A549 (cell line): ENCODE measurements at regions not wholly inside any gene's neighbourhood (a gene's known extent, or its start where the extent isn't known, plus 50 kb on each side); places are given as distances from the start of the nearest gene placed in this dataset.

Experiments used
- ATAC-seq, 2 experiments: fragments of 200-7000 bp in 1 of 2; fragments of >200 bp in 1 of 2; cut with Nextera tagmentation in 1 of 2; cut with Tn5 transposase in 1 of 2; 3 replicates each; pipeline versions ENCODE4 v1.8.0 to v1.9.1; 2018 to 2020; ENCODE audit warnings: mild to moderate bottlenecking in 1 of 2, moderate library complexity in 1 of 2
- CTCF ChIA-PET: fragments of 300-600 bp; sonication (Branson Sonifier 250); formaldehyde crosslinking; extraction: SDS; loops from one replicate; lab custom pipeline; 2021; ENCODE audit warnings: antibody characterized with exemption, inconsistent platforms; lab: Yijun Ruan, JAX
- POLR2A ChIA-PET: fragments of 350-600 bp; formaldehyde crosslinking; extraction: SDS; loops from one replicate; lab custom pipeline; 2021; ENCODE audit warnings: antibody characterized with exemption, inconsistent platforms; lab: Yijun Ruan, JAX
- DNase-seq, 2 experiments: peaks; one replicate each; pipeline versions ENCODE4 v3.0.0 to v3.0.0-alpha.2; 2011 to 2016; ENCODE audit warnings: low read depth in 1 of 2, low spot score in 1 of 2
- FAIRE-seq: peaks from 2 replicates; lab custom pipeline; 2011; peaks lifted over from hg19 to GRCh38; lab: Jason Lieb, UNC
- H3K27ac ChIP-seq, 2 experiments: fragments of >200 bp; sonication (Bioruptor Twin); formaldehyde crosslinking; 3 replicates each; pipeline ENCODE4 v1.5.1; 2016 to 2017
- H3K4me1 ChIP-seq: fragments of >200 bp; sonication (Bioruptor Twin); formaldehyde crosslinking; 3 replicates; pipeline ENCODE4 v1.6.1; 2016
- H3K4me2 ChIP-seq: fragments of >200 bp; sonication (Bioruptor Twin); formaldehyde crosslinking; 3 replicates; pipeline ENCODE4 v1.6.1; 2016
- H3K4me3 ChIP-seq: fragments of >200 bp; sonication (Bioruptor Twin); formaldehyde crosslinking; 3 replicates; pipeline ENCODE4 v1.5.1; 2016
- H3K9me3 ChIP-seq: fragments of >200 bp; sonication (Bioruptor Twin); formaldehyde crosslinking; 3 replicates; pipeline ENCODE4 v1.6.1; 2016
- BHLHE40 ChIP-seq: IDR thresholded peaks from 2 replicates; pipeline ENCODE4 v1.6.1; 2012; ENCODE audit warnings: low read depth, low read length, inconsistent platforms
- CBX2 ChIP-seq: fragments of 200-600 bp; sonication (generic); IDR thresholded peaks from 2 replicates; pipeline ENCODE4 v1.6.1; 2016; ENCODE audit warnings: low read depth, mild to moderate bottlenecking, borderline replicate concordance
- CBX8 ChIP-seq: fragments of 200-600 bp; sonication (generic); IDR thresholded peaks from 2 replicates; pipeline ENCODE4 v1.6.1; 2016
- CEBPB ChIP-seq, 2 experiments: fragments of >200 bp in 1 of 2; sonication (Bioruptor Twin) in 1 of 2; formaldehyde crosslinking in 1 of 2; IDR thresholded peaks; 2 replicates each; pipeline ENCODE4 v1.6.1; 2012 to 2016
- CHD4 ChIP-seq: fragments of 200-600 bp; sonication (generic); IDR thresholded peaks from 2 replicates; pipeline ENCODE4 v1.6.1; 2016; ENCODE audit warnings: antibody characterized with exemption, mild to moderate bottlenecking, borderline replicate concordance
- EP300 ChIP-seq, 2 experiments: fragments of >200 bp; sonication (Bioruptor Twin); formaldehyde crosslinking; IDR thresholded peaks; 2 replicates in 1 of 2; 3 replicates in 1 of 2; pipeline ENCODE4 v1.6.1; 2016 to 2017
- FOSB ChIP-seq: fragments of 250-450 bp; sonication (Bioruptor Pico); IDR thresholded peaks from 2 replicates; pipeline ENCODE4 v1.5.0; 2020; ENCODE audit warnings: mild to moderate bottlenecking, moderate library complexity
- FOXS1 ChIP-seq: fragments of 250-450 bp; sonication (Bioruptor Pico); IDR thresholded peaks from 2 replicates; pipeline ENCODE4 v1.5.0; 2020; ENCODE audit warnings: mild to moderate bottlenecking, moderate library complexity
- JUN ChIP-seq, 2 experiments: fragments of >200 bp; sonication (Bioruptor Twin); formaldehyde crosslinking; IDR thresholded peaks; 2 replicates in 1 of 2; 3 replicates in 1 of 2; pipeline ENCODE4 v1.6.1; 2016 to 2017
- KDM1A ChIP-seq: fragments of 200-600 bp; sonication (generic); IDR thresholded peaks from 2 replicates; pipeline ENCODE4 v1.6.1; 2016; ENCODE audit warnings: low read depth, mild to moderate bottlenecking
- MAFK ChIP-seq: fragments of 450-650 bp; IDR thresholded peaks from 2 replicates; pipeline ENCODE4 v1.6.1; 2014; ENCODE audit not compliant: partially characterized antibody
- MAZ ChIP-seq: fragments of 150-350 bp; IDR thresholded peaks from 2 replicates; pipeline ENCODE4 v1.6.1; 2014; ENCODE audit warnings: antibody characterized with exemption, low read depth, low read length, borderline replicate concordance
- PHF8 ChIP-seq: fragments of 200-600 bp; sonication (generic); IDR thresholded peaks from 2 replicates; pipeline ENCODE4 v1.6.1; 2016; ENCODE audit warnings: low read depth, mild to moderate bottlenecking, antibody characterized with exemption, moderate library complexity, borderline replicate concordance
- POLR2A ChIP-seq: IDR thresholded peaks from 2 replicates; pipeline ENCODE4 v1.6.1; 2012; ENCODE audit warnings: mild to moderate bottlenecking, low read length
- RARB ChIP-seq: fragments of 250-450 bp; sonication (Bioruptor Pico); IDR thresholded peaks from 2 replicates; pipeline ENCODE4 v1.8.0; 2021; ENCODE audit warnings: mild to moderate bottlenecking, moderate library complexity
- SREBF2 ChIP-seq: fragments of 450-650 bp; IDR thresholded peaks from 2 replicates; pipeline ENCODE4 v1.6.1; 2014; ENCODE audit warnings: mild to moderate bottlenecking, moderate library complexity
- TP53 ChIP-seq: fragments of 250-450 bp; sonication (Bioruptor Pico); IDR thresholded peaks from 2 replicates; pipeline ENCODE4 v1.5.0; 2021; ENCODE audit warnings: mild to moderate bottlenecking, moderate library complexity
- ZC3H11A ChIP-seq: fragments of 450-650 bp; IDR thresholded peaks from 2 replicates; pipeline ENCODE4 v1.6.1; 2014; ENCODE audit warnings: antibody characterized with exemption, mild to moderate bottlenecking
- WGBS: methylation state at CpG from one replicate; pipeline ENCODE4 v1.1.6; 2017; ENCODE audit errors: missing lambda C conversion rate; 5-methylcytosine and 5-hydroxymethylcytosine counted together
- TF ChIP-seq, protein P1 (sequence below): fragments of 200-600 bp; sonication (generic); IDR thresholded peaks from 2 replicates; pipeline ENCODE4 v1.6.1; 2016; ENCODE audit warnings: antibody characterized with exemption, mild to moderate bottlenecking, moderate library complexity
- TF ChIP-seq, protein P2 (sequence below): fragments of >200 bp; sonication (Bioruptor Twin); formaldehyde crosslinking; IDR thresholded peaks from 2 replicates; pipeline ENCODE4 v1.6.1; 2016
- TF ChIP-seq, protein P3 (sequence below): IDR thresholded peaks from 2 replicates; pipeline ENCODE4 v1.6.1; 2012
- TF ChIP-seq, protein P4 (sequence below): fragments of 250-450 bp; sonication (Bioruptor Pico); IDR thresholded peaks from 2 replicates; pipeline ENCODE4 v1.5.0; 2020; ENCODE audit warnings: low read depth, mild to moderate bottlenecking, moderate library complexity
- TF ChIP-seq, protein P5 (sequence below): fragments of 150-350 bp; IDR thresholded peaks from 2 replicates; pipeline ENCODE4 v1.6.1; 2014; ENCODE audit warnings: low read depth, mild to moderate bottlenecking, low read length
- TF ChIP-seq, protein P6 (sequence below): IDR thresholded peaks from 2 replicates; pipeline ENCODE4 v1.6.1; 2012

DNA sequence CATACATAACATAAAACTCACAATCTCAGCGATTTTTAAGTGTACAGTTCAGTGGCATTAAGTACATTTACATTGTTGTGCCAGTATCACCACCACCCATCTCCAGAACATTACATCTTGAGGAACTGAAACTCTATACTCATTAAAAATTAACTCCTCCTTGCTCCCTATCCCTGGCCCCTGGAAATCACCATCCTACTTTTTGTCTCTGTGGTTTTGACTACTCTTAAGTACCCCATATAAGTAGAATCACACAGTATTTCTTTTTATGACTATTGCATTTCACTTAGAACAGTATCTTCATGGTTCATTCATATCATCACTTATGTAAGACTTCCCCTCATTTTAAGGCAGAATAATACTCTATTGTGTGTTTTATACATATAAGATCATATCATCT is 1108.1 kb downstream of the GRIK2 start:
- ChIA-PET CTCF (no interaction called here), POLR2A (no interaction called here)
- H3K4me3 ChIP-seq, result no peak overlapping the region
- H3K4me2 ChIP-seq, result no peak overlapping the region
- WGBS, result 0% methylated on average over 1 of the region's 1 CpG
- ATAC-seq, result no peak
- H3K27ac ChIP-seq, result no peak overlapping the region
- no peaks in the 10 kb centered on the region for H3K9me3 ChIP-seq
- TF ChIP-seq KDM1A (no peak), BHLHE40 (no peak), FOXS1 (CRISPR knock-in tag) (no peak), MAZ (no peak)
- TF ChIP-seq, protein P1, sequence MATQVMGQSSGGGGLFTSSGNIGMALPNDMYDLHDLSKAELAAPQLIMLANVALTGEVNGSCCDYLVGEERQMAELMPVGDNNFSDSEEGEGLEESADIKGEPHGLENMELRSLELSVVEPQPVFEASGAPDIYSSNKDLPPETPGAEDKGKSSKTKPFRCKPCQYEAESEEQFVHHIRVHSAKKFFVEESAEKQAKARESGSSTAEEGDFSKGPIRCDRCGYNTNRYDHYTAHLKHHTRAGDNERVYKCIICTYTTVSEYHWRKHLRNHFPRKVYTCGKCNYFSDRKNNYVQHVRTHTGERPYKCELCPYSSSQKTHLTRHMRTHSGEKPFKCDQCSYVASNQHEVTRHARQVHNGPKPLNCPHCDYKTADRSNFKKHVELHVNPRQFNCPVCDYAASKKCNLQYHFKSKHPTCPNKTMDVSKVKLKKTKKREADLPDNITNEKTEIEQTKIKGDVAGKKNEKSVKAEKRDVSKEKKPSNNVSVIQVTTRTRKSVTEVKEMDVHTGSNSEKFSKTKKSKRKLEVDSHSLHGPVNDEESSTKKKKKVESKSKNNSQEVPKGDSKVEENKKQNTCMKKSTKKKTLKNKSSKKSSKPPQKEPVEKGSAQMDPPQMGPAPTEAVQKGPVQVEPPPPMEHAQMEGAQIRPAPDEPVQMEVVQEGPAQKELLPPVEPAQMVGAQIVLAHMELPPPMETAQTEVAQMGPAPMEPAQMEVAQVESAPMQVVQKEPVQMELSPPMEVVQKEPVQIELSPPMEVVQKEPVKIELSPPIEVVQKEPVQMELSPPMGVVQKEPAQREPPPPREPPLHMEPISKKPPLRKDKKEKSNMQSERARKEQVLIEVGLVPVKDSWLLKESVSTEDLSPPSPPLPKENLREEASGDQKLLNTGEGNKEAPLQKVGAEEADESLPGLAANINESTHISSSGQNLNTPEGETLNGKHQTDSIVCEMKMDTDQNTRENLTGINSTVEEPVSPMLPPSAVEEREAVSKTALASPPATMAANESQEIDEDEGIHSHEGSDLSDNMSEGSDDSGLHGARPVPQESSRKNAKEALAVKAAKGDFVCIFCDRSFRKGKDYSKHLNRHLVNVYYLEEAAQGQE, result no peak
- no peaks in the 10 kb centered on the region for H3K4me1 ChIP-seq
- no peak for FAIRE-seq
- no peak for DNase-seq

DNA sequence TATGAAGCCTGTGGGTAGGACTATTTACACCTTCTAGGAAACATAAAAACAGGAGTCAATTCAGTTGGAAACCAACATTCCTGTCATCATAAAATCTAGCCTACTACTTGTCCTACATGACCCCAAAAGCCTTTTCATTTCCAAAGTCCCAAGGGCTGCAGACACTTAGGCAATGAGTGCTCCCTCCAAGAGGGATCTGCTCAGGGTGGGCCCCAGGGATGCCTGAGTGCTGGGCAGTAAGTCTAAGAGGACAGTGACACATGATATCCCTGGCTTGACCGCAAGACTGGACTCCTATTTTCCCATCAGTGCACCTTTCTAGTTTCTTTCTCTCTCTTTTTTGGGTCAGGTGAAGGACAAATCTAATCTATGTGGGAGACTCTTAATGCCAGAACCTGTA is 1101.3 kb downstream of the GRIK2 start:
- H3K4me2 ChIP-seq, result no peak overlapping the region
- ChIA-PET POLR2A (no interaction called here), CTCF (no interaction called here)
- WGBS, result 40% methylated on average over 1 of the region's 1 CpG
- TF ChIP-seq SREBF2 (no peak), TP53 (CRISPR knock-in tag) (no peak), CEBPB (IDR thresholded peaks at IDR 0.05) (no peak), RARB (CRISPR knock-in tag) (no peak), ZC3H11A (no peak), JUN (IDR thresholded peaks at IDR 0.05) (no peak), POLR2A (no peak), KDM1A (no peak)
- TF ChIP-seq, protein P2, sequence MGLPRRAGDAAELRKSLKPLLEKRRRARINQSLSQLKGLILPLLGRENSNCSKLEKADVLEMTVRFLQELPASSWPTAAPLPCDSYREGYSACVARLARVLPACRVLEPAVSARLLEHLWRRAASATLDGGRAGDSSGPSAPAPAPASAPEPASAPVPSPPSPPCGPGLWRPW, result no peak
- TF ChIP-seq, protein P3, sequence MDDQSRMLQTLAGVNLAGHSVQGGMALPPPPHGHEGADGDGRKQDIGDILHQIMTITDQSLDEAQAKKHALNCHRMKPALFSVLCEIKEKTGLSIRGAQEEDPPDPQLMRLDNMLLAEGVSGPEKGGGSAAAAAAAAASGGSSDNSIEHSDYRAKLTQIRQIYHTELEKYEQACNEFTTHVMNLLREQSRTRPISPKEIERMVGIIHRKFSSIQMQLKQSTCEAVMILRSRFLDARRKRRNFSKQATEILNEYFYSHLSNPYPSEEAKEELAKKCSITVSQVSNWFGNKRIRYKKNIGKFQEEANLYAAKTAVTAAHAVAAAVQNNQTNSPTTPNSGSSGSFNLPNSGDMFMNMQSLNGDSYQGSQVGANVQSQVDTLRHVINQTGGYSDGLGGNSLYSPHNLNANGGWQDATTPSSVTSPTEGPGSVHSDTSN, result no peak
- no peak overlapping the region for H3K27ac ChIP-seq
- no peak for FAIRE-seq
- no peak for DNase-seq
- ATAC-seq, result no peak
- H3K9me3 ChIP-seq, result no peaks in the 10 kb centered on the region
- no peak overlapping the region for H3K4me3 ChIP-seq
- H3K4me1 ChIP-seq, result no peaks in the 10 kb centered on the region

DNA sequence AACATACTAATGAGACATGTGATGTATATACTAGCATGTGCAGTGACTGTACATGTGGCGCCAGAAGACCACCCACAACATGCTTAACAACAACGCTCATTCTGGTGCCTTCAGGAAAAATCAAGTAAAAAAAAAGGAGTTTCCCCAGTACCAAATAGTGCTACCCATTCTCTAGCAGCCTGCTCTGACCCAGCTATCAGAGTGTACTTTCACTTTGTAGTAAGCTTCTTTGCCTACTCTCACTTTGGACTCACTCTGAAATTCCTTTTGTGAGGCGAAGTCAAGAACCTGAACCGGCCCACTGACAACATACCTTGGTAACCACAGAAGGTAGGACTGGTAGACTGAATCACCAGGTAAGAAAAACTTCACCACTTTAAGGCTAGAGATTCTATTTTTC is 1100.0 kb downstream of the GRIK2 start:
- WGBS, result 28% methylated on average over 4 of the region's 4 CpGs
- H3K4me1 ChIP-seq, result no peaks in the 10 kb centered on the region
- H3K4me3 ChIP-seq, result no peak overlapping the region
- no peaks in the 10 kb centered on the region for H3K9me3 ChIP-seq
- no peak for ATAC-seq
- no peak overlapping the region for H3K4me2 ChIP-seq
- POLR2A ChIA-PET, result no interaction called here
- DNase-seq, result no peak
- CTCF ChIA-PET, result no interaction called here
- no peak for FAIRE-seq
- H3K27ac ChIP-seq, result no peak overlapping the region
- TF ChIP-seq BHLHE40 (no peak), CBX2 (no peak), CHD4 (no peak), ZC3H11A (no peak), KDM1A (no peak), RARB (CRISPR knock-in tag) (no peak), SREBF2 (no peak), FOSB (CRISPR knock-in tag) (no peak), CBX8 (no peak), MAFK (no peak), EP300 (IDR thresholded peaks at IDR 0.05) (no peak), PHF8 (no peak)
- TF ChIP-seq, protein P1, result no peak
- TF ChIP-seq, protein P4, sequence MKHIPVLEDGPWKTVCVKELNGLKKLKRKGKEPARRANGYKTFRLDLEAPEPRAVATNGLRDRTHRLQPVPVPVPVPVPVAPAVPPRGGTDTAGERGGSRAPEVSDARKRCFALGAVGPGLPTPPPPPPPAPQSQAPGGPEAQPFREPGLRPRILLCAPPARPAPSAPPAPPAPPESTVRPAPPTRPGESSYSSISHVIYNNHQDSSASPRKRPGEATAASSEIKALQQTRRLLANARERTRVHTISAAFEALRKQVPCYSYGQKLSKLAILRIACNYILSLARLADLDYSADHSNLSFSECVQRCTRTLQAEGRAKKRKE (CRISPR knock-in tag), result no peak
- TF ChIP-seq, protein P5, sequence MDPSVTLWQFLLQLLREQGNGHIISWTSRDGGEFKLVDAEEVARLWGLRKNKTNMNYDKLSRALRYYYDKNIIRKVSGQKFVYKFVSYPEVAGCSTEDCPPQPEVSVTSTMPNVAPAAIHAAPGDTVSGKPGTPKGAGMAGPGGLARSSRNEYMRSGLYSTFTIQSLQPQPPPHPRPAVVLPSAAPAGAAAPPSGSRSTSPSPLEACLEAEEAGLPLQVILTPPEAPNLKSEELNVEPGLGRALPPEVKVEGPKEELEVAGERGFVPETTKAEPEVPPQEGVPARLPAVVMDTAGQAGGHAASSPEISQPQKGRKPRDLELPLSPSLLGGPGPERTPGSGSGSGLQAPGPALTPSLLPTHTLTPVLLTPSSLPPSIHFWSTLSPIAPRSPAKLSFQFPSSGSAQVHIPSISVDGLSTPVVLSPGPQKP, result no peak
- TF ChIP-seq, protein P6, sequence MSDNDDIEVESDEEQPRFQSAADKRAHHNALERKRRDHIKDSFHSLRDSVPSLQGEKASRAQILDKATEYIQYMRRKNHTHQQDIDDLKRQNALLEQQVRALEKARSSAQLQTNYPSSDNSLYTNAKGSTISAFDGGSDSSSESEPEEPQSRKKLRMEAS, result no peak
